HG03469 (cell line): ENCODE measurements at regions not wholly inside any gene's neighbourhood (a gene's known extent, or its start where the extent isn't known, plus 50 kb on each side); places are given as distances from the start of the nearest gene placed in this dataset.

ENCODE experiments used
- ATAC-seq: cut with Tn5 transposase; IDR thresholded peaks from one replicate; pipeline ENCODE4 v1.9.1; 2021; ENCODE audit warnings: mild to moderate bottlenecking, moderate library complexity, moderate number of reproducible peaks; ENCODE audit not compliant: unreplicated experiment

DNA sequence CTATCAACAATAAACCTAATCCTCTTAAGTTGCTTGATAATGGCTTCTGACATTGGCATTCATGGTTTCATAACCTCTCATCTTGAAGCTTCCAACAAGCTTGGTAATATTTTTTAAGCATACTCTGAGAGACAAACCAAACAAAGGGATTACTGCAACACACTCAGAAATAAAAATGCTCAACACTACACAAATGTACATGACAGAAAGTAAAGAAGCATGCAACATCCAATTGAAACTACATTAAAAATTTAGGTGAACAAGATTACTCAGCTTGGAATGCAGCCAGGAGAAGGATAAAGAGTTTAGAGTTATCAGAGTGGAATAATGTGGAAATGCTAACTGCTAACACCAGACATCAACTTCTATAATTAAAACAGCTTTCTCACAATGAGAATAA is 1136.6 kb upstream of the PABPC4L start:
- no peak for ATAC-seq

DNA sequence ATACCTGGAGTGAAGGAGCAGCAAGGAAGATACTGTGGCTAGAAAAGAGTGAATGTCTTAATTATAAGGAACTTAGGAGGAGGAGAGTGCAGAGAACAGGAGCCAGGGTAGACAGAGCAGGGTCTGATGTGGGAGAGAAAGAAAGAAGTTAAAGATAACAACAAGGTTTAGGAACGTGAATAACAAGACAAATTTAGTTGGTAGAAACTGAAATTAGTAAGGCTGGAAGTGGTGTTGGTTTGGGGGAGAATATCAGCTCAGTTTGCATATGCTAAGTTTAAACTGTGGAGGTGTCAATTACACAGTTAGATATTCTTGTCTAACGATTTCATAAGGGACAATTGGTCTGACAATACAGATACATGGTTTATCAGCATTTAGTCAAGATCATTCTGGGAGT is 1123.7 kb upstream of the PABPC4L start:
- ATAC-seq = no peak

DNA sequence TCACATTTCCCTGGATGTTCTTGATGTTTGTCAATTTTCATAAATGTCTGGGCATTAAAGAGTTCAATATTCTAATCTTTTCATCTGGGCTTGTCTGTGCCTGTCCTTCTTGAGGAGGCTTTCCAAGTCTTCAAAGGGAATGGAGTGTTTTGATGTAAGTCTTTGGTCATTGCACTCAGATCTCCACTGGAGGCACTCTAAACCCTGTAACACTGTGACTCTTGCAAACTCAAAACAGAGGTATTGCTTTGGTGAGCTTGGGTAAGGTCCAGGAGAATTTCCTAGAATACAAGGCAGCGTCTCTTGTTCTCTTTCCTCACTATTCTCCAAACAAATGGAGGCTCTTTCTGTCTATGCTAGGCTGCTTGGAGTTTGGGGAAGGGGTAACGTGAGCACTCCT is 1118.1 kb upstream of the PABPC4L start:
- no peak for ATAC-seq

DNA sequence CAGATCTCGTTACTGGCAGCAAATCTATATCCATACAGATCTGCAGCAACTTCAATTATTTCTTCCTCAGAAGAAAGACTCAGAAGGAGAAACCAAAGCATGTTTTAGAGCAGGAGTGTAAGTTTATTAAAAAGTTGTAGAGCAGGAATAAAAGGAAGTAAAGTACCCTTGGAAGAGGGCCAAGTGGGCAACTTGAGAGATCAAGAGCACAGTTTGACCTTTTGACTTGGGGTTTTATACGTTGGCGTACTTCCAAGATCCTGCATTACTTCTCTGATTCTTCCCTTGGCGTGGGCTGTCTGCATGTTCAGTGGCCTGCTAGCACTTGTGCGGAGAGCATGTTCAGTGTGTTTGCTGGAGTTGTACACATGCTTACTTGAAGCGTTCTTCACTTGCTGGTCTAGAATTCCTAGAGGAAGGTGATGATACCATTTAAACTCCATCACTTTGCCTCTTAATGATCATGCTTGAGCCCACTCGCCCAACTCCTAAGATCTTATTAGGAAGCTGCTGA is 1114.7 kb upstream of the PABPC4L start:
- ATAC-seq = no peak

DNA sequence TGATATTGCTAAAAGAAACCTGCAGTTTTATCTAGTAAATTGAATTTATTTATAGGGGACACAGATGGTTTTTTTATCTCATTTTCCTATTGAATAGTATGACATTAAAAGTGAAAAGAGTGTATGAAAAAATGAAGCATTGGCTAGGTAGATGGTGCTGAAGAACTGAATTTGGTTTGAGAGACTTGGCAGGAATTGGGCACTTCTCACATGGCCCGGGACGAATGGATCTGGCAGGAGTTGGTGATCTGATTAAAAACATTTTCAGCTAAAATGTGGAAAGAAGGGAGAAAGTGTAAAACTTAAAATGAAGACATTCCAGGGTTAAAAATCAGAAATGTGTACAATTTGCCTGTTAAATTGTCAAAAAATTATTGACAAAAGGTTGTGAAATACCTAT is 1088.5 kb upstream of the PABPC4L start:
- ATAC-seq = no peak

DNA sequence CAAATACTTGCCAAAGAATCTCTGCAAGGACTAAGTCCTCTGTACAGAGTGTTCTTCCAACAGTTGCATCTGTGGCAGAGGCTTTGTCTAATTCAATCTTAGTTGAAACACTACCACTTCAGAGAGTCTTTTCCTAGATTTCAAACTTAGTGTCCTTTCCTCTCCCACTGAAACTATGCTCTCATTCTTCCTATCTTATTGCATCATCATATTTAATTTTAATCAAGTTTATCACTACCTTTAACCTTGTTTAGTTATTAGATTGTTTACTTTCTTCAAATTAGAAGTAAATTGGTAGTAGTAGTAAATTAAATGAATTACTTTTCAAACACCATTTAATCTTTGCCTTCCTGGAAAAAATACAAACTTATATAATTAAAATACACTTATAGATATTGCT is 1082.3 kb upstream of the PABPC4L start:
- ATAC-seq = no peak

DNA sequence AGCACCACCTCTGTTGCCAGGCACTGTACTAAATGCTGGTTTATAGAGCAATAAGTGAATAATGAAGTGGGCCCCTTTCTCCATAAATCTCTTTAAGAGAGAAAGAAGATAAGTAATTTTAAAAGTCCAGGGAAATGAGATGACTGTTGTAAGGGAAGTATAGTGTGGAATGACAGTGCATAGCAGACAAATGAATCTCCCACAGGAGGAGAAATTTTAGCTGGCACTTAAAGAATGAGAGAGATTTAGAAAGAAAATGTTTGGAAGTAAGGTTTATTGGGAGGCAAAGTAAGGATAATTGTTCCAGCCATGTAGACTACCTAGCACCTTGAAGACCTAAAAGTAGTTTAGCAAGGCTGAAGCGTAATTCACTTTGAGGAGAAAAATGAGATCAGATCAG is 1081.1 kb upstream of the PABPC4L start:
- no peak for ATAC-seq

DNA sequence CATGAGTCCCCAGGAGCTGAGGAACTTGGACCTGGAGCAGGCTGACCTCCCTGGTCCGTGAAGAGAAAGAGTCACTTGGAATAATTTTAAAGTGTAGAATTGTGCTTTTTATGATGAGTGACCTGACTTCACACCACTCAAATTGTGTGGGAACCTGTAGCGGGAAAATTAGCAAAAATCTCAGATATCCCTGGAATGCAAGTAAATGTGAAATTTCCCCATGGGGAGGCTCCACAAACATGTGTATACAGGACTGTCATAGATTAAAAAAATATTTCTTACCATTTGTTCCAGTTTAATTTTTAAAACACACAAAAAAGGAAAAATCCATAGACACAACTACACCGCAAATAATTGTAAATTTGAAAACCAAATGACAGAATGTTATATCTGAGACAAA is 1079.6 kb upstream of the PABPC4L start:
- ATAC-seq = no peak

DNA sequence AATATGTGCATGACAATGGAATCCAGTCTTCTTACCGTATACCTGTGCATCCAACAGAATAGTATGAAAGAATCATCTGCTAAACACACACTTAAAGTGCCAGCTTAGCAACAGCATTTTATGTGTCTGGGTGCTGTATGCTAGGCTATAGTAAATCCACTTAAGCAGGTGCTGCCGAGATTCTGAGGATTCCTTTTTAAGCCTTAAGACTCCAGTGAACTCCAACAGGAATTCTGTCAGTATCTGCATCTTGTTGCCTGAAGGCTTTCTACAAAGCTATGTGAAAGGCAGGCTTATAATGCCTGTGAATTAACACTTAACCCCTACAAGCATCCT is 1076.4 kb upstream of the PABPC4L start:
- no peak for ATAC-seq

DNA sequence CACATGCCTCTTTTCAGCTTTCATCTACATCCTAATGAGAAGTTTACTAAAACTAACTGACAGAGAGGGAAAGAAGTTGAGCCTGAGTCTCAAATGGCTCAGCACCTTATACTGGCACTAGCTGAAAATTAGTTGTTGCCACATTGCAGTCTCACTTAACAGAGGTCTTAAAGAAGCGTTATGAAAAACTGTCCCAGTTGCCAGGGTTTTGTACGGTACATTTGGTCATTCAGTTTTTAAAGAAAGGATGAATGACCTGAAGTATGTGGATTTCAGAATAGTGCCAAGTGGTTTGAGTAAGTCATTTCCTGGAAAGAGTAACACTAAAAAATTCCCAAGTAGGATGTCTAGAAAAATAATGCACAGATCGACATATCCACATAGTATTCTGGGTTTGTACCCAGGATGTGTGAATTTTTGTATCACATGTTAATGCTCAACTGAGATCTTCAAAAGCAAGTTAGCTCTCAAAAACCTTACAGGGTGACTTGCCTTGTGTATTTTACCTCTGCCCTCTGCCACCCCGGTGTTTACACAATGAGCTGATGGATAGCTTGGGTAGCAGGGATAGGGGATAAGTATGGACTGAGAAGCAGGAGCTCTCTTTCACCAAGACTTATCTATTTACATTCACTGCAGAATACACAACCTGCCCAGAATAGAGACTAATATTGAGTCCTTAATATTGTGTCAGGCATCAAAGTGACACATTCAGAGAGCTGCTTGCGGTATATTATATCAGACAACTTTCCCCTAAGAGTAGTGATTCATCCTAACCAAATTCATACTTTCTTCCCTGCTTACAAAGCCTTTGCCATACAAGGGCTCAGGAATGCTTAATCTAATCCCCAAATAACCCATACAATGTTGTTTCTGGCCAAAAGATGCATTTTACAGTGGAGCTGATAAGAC is 1075.7 kb upstream of the PABPC4L start:
- no peak for ATAC-seq

DNA sequence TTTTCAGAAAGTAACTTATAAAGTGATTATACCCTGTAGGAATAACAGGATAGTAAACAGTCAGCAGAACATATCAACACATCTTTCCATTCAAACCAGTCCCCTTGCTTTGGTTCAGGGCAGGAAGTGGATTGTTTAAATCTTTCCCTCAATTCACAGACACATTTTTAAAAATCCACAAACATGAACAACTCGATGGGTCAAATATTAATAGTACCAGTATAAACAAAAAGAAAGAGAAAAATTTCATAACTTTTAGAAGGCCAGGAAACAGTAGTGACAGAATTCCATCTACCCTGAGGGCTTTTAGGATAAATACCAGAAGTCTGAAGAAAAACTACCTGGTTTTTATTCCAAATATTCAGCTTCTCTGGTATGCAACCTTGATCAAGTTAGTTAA is 1072.8 kb upstream of the PABPC4L start:
- ATAC-seq = no peak

DNA sequence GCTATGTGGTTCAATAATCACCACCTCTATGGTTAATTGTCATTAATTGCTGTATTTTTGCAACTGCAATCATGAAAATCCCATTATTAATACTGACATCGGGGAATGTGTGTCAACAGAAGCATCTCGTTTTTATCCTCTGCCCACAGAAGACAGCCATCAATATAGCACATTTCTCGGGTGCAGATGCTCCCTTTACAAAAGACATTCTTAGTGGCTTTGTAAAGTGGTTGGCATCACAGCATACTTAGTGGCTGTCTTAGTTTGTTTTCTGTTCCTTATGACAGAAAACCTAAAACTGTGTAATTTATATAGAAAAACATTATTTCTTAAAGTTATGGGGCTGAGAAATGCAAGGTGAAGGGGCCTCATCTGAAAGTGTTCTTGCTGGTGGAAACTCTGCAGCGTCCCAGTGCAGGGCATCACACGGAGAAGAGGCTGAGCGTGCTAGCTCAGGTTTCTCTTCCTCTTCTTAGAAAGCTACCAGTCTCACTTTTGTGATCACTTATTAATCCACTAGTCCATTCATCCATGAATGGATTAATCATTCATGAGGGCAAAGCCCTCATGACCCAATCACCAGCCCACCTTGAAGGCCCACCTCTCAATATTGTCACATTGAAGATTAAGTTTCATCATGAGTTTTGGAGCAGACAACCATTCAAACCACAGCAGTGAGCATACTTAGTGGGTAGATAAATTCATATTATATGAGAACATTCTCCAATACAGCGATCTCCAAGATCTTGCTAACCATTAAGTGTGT is 1067.7 kb upstream of the PABPC4L start:
- ATAC-seq = no peak

DNA sequence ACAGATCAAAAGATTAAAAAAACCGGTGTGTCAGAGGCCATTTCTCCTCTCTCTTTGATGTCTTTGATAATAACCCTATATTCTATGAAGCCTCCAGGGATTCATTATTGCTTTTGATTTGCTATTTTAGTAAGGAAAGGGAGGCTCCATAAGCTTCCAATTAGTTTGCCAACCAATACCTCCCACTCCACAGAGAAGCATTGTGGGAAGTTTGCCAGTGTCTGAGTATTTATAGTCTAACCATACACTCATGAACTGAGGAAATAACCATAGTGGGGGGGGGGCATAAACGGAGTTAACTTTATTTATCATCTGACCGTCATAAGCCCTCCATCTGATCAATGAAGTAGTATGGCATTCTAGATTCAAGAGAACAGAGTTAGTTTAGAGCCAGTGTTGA is 1066.8 kb upstream of the PABPC4L start:
- no peak for ATAC-seq

DNA sequence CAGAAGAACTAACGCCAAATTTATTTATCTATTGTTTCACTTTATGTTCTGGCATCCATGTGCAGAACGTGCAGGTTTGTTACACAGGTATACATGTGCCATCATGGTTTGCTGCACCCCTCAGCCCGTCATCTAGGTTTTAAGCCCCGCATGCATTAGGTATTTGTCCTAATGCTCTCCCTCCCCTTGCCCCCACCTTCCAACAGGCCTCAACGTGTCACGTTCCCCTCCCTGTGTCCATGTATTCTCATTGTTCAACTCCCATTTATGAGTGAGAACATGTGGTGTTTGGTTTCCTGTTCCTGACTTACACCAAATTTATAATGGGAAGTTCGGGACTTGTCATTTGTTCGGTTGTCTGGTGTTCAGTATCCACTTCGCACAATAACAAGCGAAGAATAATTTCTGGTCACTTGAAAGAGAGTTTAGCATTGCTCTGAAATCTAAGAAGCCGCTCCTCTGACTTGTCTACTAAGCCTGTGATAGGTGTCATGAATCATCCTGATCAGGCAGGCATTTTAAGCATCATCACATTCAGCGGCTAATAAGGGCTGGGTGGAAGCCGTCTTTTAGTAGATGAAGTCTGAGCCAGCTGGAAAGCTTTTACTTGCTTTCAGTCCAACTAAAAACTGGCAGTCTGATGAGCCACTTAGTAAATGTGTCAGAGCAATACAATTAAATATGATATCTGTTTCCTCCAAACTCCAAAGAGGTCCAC is 1065.7 kb upstream of the PABPC4L start:
- ATAC-seq = no peak

DNA sequence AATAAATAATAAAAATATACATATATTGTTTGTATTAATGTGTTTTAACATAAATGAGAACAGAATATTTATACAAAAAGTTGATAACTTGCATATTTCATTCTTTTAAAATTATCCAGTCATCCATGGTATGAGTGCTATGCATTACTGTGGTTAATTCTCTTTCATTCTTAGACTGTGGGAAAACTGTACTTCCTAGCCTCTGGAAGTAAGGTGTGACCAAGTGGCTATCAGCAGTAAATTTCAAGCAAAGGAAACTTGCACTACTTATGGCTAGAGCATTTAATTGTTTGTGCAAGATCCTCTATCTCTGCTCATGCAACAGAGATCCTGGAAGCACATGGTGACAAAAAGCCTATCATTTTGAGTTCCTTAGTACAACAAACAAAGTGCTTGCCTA is 1054.5 kb upstream of the PABPC4L start:
- ATAC-seq = no peak

DNA sequence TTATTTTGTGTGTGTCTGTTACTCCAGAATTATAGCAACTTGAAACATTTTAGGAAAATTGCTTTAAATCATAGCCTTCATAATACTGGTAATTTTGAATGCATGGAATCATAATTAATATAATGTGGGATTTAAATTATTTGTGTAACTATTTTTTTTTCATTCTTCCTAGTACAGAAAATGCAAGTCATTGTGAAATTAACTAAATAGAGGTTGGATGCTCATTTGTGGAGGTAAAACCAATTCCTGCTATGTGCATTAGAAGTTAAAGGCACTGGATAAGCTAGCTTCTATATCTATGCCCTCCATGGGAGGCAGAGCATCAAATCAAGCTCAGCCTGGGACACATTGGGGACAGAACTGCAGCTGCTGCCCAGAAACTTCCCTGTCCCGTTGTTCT is 1048.5 kb upstream of the PABPC4L start:
- ATAC-seq = no peak

DNA sequence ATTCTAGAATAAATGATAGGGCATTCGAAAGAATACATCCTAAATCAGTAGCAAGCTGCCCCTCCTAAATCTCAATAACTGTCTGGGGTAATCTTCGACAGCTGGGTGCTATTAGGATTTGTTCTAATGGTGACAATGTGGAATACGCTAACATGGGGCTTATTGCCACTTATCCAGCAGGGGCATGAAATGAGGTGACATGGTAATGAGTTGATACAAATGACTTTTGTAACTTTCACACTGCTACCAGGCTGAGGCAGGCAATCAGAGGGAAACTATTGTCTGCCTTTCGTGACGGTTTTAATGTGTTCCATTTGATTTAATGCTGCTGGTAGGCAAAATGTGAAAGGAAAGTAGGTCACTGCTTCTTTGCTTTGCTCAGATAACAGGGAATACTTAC is 1047.4 kb upstream of the PABPC4L start:
- no peak for ATAC-seq

DNA sequence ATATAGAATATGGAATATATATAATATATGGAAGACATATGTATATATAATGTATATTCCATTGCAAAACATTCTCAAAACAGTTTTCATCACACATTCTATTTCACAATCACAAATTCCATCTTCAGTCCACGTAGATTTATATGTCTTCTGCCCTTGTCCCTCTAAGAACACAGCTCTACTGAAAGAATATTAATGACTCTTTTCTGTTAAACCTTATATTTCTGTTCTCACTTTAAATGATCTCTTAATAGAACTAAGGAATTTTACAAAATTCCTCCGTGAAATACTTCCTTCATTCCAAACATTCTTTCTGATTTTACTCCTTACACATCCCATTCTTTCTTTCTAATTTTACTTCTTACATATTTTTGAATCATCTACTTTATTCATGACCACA is 1043.1 kb upstream of the PABPC4L start:
- ATAC-seq = no peak

DNA sequence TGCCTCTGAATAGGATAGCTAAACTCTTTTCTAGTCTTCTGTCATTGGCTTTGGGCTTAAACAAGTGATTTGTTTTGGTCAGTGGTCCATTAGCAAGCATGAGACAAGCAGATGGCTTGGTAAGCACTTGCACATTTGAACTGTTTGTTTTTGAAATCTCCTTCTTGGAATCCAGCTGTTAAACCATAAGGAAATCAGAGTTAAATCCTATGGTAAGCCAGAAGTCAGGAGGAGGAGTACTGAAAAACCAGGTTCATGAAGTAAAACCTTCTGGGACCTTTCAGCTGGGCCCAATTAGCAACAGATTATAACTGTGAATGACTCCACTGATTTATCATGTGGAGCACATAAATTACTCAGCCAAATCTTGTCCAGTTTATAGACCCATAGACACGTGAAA is 1042.5 kb upstream of the PABPC4L start:
- ATAC-seq = no peak

DNA sequence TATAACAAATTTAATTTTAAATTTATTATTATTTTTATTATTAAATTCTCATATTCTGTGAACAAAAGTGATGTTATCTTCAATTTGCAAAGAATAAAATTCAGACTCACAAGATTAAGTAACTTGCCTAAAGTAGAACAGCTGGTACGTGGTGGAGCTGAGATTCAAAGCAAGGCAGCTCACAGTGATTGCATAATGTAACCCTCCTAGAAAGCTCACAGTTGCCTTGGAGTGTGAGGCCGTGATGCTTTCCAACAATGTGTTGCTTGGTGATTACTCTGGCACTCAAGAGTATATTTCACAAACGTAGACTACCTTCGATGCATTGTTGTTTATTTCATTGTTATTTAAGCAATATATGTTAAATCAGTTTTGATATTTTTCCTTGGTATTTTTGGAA is 1039.2 kb upstream of the PABPC4L start:
- ATAC-seq = no peak

DNA sequence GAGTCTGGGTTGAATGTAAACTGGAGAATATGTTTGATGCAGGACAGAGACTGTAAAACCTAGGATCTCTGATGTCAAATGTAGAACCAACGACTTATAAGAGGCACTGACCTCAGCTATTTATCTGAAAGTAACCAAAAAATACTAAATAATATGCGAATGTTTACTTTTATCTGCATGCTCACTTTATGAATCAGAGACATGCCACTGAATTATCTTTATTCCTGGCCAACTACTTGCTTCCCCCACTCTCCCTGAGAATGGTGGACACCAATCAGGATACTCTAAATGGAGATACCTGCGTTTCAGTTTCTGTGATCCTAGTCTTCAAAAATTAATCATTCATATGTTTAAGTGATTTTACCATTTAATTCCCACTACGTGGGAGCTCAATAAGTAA is 1038.4 kb upstream of the PABPC4L start:
- ATAC-seq = no peak

DNA sequence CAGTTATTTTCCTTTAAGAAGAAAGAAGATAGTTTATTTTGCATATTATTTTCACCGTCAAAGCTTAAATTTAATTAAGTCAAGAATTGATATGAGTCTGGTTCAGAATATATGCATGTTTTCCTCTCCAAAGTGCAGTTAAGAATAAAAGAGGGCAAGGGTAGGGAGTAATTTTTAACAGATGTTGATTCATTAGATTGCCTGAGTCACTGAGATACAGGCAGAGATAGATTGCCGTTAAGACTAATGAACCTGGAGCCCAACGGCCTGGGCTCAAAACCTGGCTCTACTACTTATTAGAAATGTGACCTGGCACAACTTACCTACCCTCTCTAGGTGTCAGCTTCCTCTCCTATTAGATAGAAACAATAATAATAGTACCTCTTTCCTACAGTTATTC is 1037.4 kb upstream of the PABPC4L start:
- ATAC-seq = no peak
